Adrenal gland (tissue), 9 donors: ENCODE measurements at regions not wholly inside any gene's neighbourhood (a gene's known extent, or its start where the extent isn't known, plus 50 kb on each side); places are given as distances from the start of the nearest gene placed in this dataset.

Source experiments
- DNase-seq, 7 donors: peaks; one replicate each; pipeline ENCODE4 v3.0.0-alpha.2; 2019 to 2020
- H3K27ac ChIP-seq, 5 donors: fragments of 200-600 bp; sonication (generic) in 4 of 5; 1 replicate in 3 of 5; 2 replicates in 2 of 5; pipeline versions ENCODE4 v1.5.1 to v1.8.0; 2016 to 2020; ENCODE audit warnings: mild to moderate bottlenecking in 1 of 5
- H3K27me3 ChIP-seq: fragments of 200-600 bp; 2 replicates; pipeline ENCODE4 v1.8.0; 2021
- H3K36me3 ChIP-seq, 2 donors: fragments of 200-600 bp; replicated peaks in 1 of 2; 1 replicate in 1 of 2; 2 replicates in 1 of 2; pipeline versions ENCODE4 v1.5.1 to v1.8.0; 2018 to 2022
- H3K4me1 ChIP-seq, 2 donors: fragments of 200-600 bp; replicated peaks in 1 of 2; 1 replicate in 1 of 2; 2 replicates in 1 of 2; pipeline versions ENCODE4 v1.5.1 to v1.8.0; 2018 to 2021
- H3K4me3 ChIP-seq, 4 donors: fragments of 200-600 bp; sonication (generic) in 3 of 4; one replicate each; pipeline ENCODE4 v1.5.1; 2016 to 2018
- H3K9me3 ChIP-seq, 3 donors: fragments of 200-600 bp; sonication (generic) in 1 of 3; replicated peaks in 1 of 3; 1 replicate in 2 of 3; 2 replicates in 1 of 3; pipeline versions ENCODE4 v1.5.1 to v1.8.0; 2016 to 2021
- POLR2A ChIP-seq, 2 donors: fragments of 450-650 bp; IDR thresholded peaks; one replicate each; pipeline ENCODE4 v1.6.1; 2017; ENCODE audit warnings: antibody characterized with exemption in 2 of 2, mild to moderate bottlenecking in 2 of 2, moderate library complexity in 1 of 2
- WGBS, 4 donors: extraction: QIAGEN DNeasy Blood & Tissue Kit in 2 of 4; methylation state at CpG; one replicate each; pipeline versions ENCODE4 v1.1.5 to v1.1.7; 2013 to 2017; 5-methylcytosine and 5-hydroxymethylcytosine counted together
- intact Hi-C, 2 donors: fragments of 100-400 bp; cut with DNase I; formaldehyde crosslinking; loops; one replicate each; pipeline versions ENCODE4 v1.14.1 to v1.15.0; 2022 to 2023
- TF ChIP-seq, protein P1 (sequence below), 6 experiments: fragments of 450-650 bp in 4 of 6; fragments of 200-600 bp in 2 of 6; sonication (generic) in 1 of 6; IDR thresholded peaks; 1 replicate in 5 of 6; 2 replicates in 1 of 6; pipeline versions ENCODE4 v1.5.1 to v1.8.0; 2016 to 2021; ENCODE audit warnings: antibody characterized with exemption in 6 of 6, mild to moderate bottlenecking in 2 of 6, moderate library complexity in 1 of 6
- donor health status: healthy with polysubstance abuse.
- donor health status: Bipolar disorder and iron deficiency.
- donor health status: DM: yes; HTN: yes; CAD: no.
- donor health status: DM: no; HTN: no; CAD: no.
- donor health status: DM: no; HTN: no; CAD: no.

- 66 to 74% (median 69%) methylated on average over 5 of the region's 5 CpGs for WGBS, 4 donors
- Histone ChIP-seq H3K27me3 (no peaks in the 10 kb centered on the region), H3K9me3 (no peaks in the 10 kb centered on the region), H3K4me1 (no peaks in the 10 kb centered on the region), H3K4me3 (no peak overlapping the region), H3K36me3 (no peaks in the 10 kb centered on the region), H3K27ac (no peak overlapping the region)
- no peak for TF ChIP-seq POLR2A (IDR thresholded peaks at IDR 0.05)
- TF ChIP-seq, protein P1, sequence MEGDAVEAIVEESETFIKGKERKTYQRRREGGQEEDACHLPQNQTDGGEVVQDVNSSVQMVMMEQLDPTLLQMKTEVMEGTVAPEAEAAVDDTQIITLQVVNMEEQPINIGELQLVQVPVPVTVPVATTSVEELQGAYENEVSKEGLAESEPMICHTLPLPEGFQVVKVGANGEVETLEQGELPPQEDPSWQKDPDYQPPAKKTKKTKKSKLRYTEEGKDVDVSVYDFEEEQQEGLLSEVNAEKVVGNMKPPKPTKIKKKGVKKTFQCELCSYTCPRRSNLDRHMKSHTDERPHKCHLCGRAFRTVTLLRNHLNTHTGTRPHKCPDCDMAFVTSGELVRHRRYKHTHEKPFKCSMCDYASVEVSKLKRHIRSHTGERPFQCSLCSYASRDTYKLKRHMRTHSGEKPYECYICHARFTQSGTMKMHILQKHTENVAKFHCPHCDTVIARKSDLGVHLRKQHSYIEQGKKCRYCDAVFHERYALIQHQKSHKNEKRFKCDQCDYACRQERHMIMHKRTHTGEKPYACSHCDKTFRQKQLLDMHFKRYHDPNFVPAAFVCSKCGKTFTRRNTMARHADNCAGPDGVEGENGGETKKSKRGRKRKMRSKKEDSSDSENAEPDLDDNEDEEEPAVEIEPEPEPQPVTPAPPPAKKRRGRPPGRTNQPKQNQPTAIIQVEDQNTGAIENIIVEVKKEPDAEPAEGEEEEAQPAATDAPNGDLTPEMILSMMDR (IDR thresholded peaks at IDR 0.05): no peak
- intact Hi-C loops: no loop called here
- no peak for DNase-seq
These were observed 584.2 kb downstream of the GALR1 start for GRCh38 chr18:77833807-77834206.

DNA sequence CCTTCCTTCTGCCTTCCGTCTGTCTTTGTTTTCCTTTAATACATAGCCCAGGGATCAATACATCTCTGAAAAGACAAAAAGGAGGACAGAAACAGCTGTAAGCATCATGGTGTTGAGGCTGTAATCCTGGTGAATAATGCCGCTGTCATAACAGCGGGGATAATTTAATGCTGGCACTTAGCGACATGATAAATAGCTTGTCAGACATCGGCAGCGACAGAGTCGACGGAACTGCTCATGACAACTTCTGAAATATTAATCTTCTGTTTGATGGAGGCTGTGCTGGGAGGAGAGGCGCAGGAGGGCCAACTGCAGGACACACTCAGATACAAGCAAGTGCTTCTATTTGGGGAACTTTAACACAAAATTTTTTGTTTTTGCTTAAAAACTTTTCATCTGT lies 602.2 kb downstream of the GALR1 start:
- Histone ChIP-seq H3K27ac (no peak overlapping the region), H3K36me3 (no peaks in the 10 kb centered on the region), H3K9me3 (no peaks in the 10 kb centered on the region), H3K27me3 (no peaks in the 10 kb centered on the region), H3K4me3 (no peak overlapping the region), H3K4me1 (no peaks in the 10 kb centered on the region)
- TF ChIP-seq, protein P1 (IDR thresholded peaks at IDR 0.05): no peak
- no peak for TF ChIP-seq POLR2A (IDR thresholded peaks at IDR 0.05)
- no peak for DNase-seq
- intact Hi-C loops: no loop called here
- WGBS, 4 donors: 17 to 33% (median 28%) methylated on average over 9 of the region's 9 CpGs

- intact Hi-C loops: no loop called here
- TF ChIP-seq POLR2A (IDR thresholded peaks at IDR 0.05): no peak
- TF ChIP-seq, protein P1 (IDR thresholded peaks at IDR 0.05): no peak
- no peak overlapping the region for H3K4me3 ChIP-seq
- no peaks in the 10 kb centered on the region for H3K36me3 ChIP-seq
- 84 to 88% (median 87%) methylated on average over 12 of the region's 12 CpGs for WGBS, 4 donors
- no peaks in the 10 kb centered on the region for H3K4me1 ChIP-seq
- no peaks in the 10 kb centered on the region for H3K9me3 ChIP-seq
- no peak overlapping the region for H3K27ac ChIP-seq
- H3K27me3 ChIP-seq: no peaks in the 10 kb centered on the region
- no peak for DNase-seq
These were observed 604.2 kb downstream of the GALR1 start for GRCh38 chr18:77853859-77854258.

DNA sequence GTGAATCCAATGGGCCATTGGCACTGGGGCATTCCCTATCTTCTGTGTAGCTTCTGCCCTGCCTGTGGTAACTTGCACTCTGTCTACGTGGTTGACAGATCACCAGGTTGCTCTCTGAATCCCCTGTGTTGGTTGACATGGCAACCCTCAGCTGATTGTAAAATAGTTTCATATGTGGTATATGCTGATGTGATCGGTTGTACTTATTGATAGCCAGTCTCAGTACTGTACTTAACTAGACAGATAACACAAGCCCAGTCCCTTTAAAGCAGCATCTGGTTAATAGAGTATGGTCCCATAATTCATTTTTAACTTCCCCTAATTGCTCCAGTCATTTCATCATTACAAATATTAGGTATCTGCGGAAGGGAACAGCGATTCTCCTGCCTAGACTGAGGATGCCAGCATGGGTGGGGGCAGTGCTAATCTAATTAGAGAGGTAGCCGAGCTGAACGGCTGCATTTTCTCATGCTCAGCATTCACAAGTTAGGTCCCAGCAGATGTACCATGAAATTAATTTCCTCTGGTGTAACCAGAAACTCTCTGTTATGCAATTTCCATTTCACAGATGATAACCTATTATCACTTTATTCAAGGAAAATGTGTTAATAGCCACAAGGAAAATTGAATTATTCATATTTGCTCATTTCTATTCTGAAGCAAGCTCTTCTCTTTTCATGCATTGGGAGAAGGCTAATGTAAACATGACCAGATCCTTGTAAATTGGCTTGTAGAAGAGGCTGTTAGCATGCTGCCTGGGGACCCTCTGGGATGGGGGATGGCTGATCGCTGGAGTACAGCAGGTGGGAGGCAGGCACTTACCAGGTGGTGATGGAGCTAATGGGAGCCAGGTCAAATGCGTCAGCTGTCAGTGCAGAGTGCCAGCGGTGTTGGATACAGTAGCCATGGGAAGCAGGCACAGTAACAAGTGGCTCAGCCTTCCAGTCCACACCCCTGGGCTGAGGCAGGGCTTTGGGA lies 608.3 kb downstream of the GALR1 start:
- Histone ChIP-seq H3K9me3 (no peaks in the 10 kb centered on the region), H3K4me3 (no peak overlapping the region), H3K36me3 (no peaks in the 10 kb centered on the region), H3K27me3 (no peaks in the 10 kb centered on the region), H3K27ac (no peak overlapping the region), H3K4me1 (no peaks in the 10 kb centered on the region)
- TF ChIP-seq, protein P1 (IDR thresholded peaks at IDR 0.05): no peak
- TF ChIP-seq POLR2A (IDR thresholded peaks at IDR 0.05): no peak
- DNase-seq: no peak
- WGBS, 4 donors: 71 to 76% (median 73%) methylated on average over 8 to 9 of the region's 9 CpGs
- intact Hi-C loops: no loop called here
